ENCODE measurements at regions not wholly inside any gene's neighbourhood (a gene's known extent, or its start where the extent isn't known, plus 50 kb on each side); places are given as distances from the start of the nearest gene placed in this dataset.

DNA sequence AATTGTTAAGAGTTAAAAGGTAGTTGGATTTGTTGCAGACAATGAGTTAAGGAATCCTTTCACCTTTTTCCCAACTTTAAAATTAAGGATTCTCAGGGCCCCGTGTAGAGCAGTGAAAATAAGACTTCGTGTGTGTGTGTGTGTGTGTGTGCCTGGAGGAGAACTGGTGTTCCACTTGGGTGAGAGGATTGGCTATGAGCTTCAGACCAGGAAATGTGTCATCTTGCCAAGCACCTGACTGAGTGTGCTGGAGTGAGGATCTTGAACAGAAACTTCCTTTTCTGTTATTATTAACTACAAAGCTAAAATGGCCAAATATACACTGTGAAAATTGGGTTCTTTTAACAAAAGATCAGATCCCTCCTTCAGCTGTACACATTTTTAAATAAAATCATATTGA, 113.1 kb upstream of the VCX2 start:
- POLR2A ChIA-PET (ENCODE audit: partially characterized antibody) = no interaction called here
- H3K23ac ChIP-seq (ENCODE audit: insufficient read length) = no peak overlapping the region
- no peak overlapping the region for H3K4me3 ChIP-seq (ENCODE audit: extremely low read depth in 1 of 4, insufficient read depth in 2 of 4, low read depth in 3 of 4, low read length in 4 of 4)
- no peaks in the 10 kb centered on the region for H3K27me3 ChIP-seq (replicated peaks in 1 of 4; ENCODE audit: control insufficient read depth in 3 of 4, extremely low read depth in 1 of 4, insufficient read depth in 3 of 4, low read length in 3 of 4)
- no peaks in the 10 kb centered on the region for H4K20me1 ChIP-seq (replicated peaks in 1 of 2; ENCODE audit: control insufficient read depth in 1 of 2, insufficient read depth in 2 of 2, low read length in 2 of 2)
- H3K79me1 ChIP-seq (ENCODE audit: low read depth, low read length) = no peaks in the 10 kb centered on the region
- no peaks in the 10 kb centered on the region for H3K36me3 ChIP-seq (ENCODE audit: control insufficient read depth in 2 of 4, insufficient read depth in 4 of 4, low read length in 3 of 4)
- H2AK5ac ChIP-seq (ENCODE audit: low read depth, low read length) = no peak overlapping the region
- CTCF ChIA-PET (ENCODE audit: partially characterized antibody) = no interaction called here
- H4K8ac ChIP-seq (ENCODE audit: extremely low read depth, insufficient read depth, low read length) = no peak overlapping the region
- H2BK5ac ChIP-seq (ENCODE audit: low read depth, low read length) = no peak overlapping the region
- no peak overlapping the region for H2AFZ ChIP-seq (ENCODE audit: low read length)
- H3K9ac ChIP-seq (replicated peaks in 1 of 4; ENCODE audit: extremely low read depth in 1 of 4, low read depth in 3 of 4, low read length in 3 of 4) = no peak overlapping the region
- no peak overlapping the region for H2BK15ac ChIP-seq (ENCODE audit: low read length)
- no peak overlapping the region for H3K14ac ChIP-seq (ENCODE audit: insufficient read length)
- no peaks in the 10 kb centered on the region for H3K23me2 ChIP-seq (ENCODE audit: low read depth, low read length)
- no peak overlapping the region for H2BK12ac ChIP-seq (ENCODE audit: low read depth, low read length)
- no peak overlapping the region for H3K4me2 ChIP-seq (ENCODE audit: insufficient read depth in 1 of 2, low read depth in 2 of 2, low read length in 2 of 2)
- FAIRE-seq (no peak), DNase-seq (ENCODE audit: low read depth in 1 of 2, low spot score in 2 of 2) (no peak)
- no peak overlapping the region for H2BK20ac ChIP-seq (ENCODE audit: low read length)
- H3K79me2 ChIP-seq (ENCODE audit: control insufficient read depth in 1 of 2, insufficient read depth in 2 of 2, low read length in 2 of 2) = no peaks in the 10 kb centered on the region
- H3K18ac ChIP-seq (ENCODE audit: extremely low read depth, low read length) = no peak overlapping the region
- no peak overlapping the region for H4K91ac ChIP-seq (replicated peaks; ENCODE audit: insufficient read length, low read length)
- H3K4me1 ChIP-seq (replicated peaks in 1 of 4; ENCODE audit: control insufficient read depth in 3 of 4, insufficient read depth in 4 of 4, low read length in 3 of 4) = no peaks in the 10 kb centered on the region
- H4K5ac ChIP-seq (ENCODE audit: insufficient read length, low read depth, low read length) = no peak overlapping the region
- no peaks in the 10 kb centered on the region for H3K9me3 ChIP-seq (ENCODE audit: insufficient read depth in 2 of 2, low read depth in 1 of 2, low read length in 1 of 2)
- no peak overlapping the region for H3K56ac ChIP-seq (replicated peaks; ENCODE audit: insufficient read length, low read depth, low read length)
- H2BK120ac ChIP-seq (replicated peaks; ENCODE audit: low read depth, low read length) = no peak overlapping the region
- 83% methylated on average over 1 of the region's 2 CpGs; no CpG with 5 or more reads in 1 of the 2 experiments for WGBS, 2 experiments (ENCODE audit: extremely low coverage in 1 of 2, insufficient coverage in 1 of 2, insufficient read length in 1 of 2, insufficient replicate concordance in 2 of 2, low coverage in 1 of 2, low lambda C conversion rate in 2 of 2, missing lambda C conversion rate in 1 of 2)
- no peak overlapping the region for H3K27ac ChIP-seq (ENCODE audit: low read depth, low read length)
- no peak overlapping the region for H3K4ac ChIP-seq (replicated peaks; ENCODE audit: insufficient read length, low read depth, low read length)
- no peak for TF ChIP-seq POLR2AphosphoS5 (IDR thresholded peaks at IDR 0.05; ENCODE audit: low read depth, low read length)
- no peak for TF ChIP-seq ASH2L (IDR thresholded peaks at IDR 0.05; ENCODE audit: low read length)
- no peak for TF ChIP-seq SAP30 (IDR thresholded peaks at IDR 0.05; ENCODE audit: insufficient read depth, insufficient replicate concordance, low read length)
- no peak for TF ChIP-seq TEAD4 (IDR thresholded peaks at IDR 0.05; ENCODE audit: low read depth, low read length)
- TF ChIP-seq EP300 (IDR thresholded peaks at IDR 0.05; ENCODE audit: borderline replicate concordance in 1 of 2, low read depth in 2 of 2, low read length in 2 of 2) = no peak
- TF ChIP-seq, protein P1, sequence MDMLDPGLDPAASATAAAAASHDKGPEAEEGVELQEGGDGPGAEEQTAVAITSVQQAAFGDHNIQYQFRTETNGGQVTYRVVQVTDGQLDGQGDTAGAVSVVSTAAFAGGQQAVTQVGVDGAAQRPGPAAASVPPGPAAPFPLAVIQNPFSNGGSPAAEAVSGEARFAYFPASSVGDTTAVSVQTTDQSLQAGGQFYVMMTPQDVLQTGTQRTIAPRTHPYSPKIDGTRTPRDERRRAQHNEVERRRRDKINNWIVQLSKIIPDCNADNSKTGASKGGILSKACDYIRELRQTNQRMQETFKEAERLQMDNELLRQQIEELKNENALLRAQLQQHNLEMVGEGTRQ (IDR thresholded peaks at IDR 0.05; ENCODE audit: low read length) = no peak
- TF ChIP-seq JUND (IDR thresholded peaks at IDR 0.05; ENCODE audit: low read length) = no peak
- no peak for TF ChIP-seq CBX8 (IDR thresholded peaks at IDR 0.05; ENCODE audit: borderline replicate concordance, low read depth, low read length)
- TF ChIP-seq RFX5 (IDR thresholded peaks at IDR 0.05; ENCODE audit: borderline replicate concordance, low read depth, low read length) = no peak
- TF ChIP-seq, protein P2, sequence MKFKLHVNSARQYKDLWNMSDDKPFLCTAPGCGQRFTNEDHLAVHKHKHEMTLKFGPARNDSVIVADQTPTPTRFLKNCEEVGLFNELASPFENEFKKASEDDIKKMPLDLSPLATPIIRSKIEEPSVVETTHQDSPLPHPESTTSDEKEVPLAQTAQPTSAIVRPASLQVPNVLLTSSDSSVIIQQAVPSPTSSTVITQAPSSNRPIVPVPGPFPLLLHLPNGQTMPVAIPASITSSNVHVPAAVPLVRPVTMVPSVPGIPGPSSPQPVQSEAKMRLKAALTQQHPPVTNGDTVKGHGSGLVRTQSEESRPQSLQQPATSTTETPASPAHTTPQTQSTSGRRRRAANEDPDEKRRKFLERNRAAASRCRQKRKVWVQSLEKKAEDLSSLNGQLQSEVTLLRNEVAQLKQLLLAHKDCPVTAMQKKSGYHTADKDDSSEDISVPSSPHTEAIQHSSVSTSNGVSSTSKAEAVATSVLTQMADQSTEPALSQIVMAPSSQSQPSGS (IDR thresholded peaks at IDR 0.05; ENCODE audit: low read length) = no peak
- no peak for TF ChIP-seq NANOG (IDR thresholded peaks at IDR 0.05; ENCODE audit: insufficient read depth, low read depth, low read length, poor library complexity, severe bottlenecking)
- no peak for TF ChIP-seq HDAC6 (IDR thresholded peaks at IDR 0.05; ENCODE audit: low read depth, low read length)
